ENCODE measurements at regions not wholly inside any gene's neighbourhood (a gene's known extent, or its start where the extent isn't known, plus 50 kb on each side); places are given as distances from the start of the nearest gene placed in this dataset.
"Not testable (repeated sequence)": the region's sequence is repeated elsewhere in the genome, so short reads cannot be mapped to it uniquely, and the experiment has no call there.

- no peak for DNase-seq
These were observed 239.3 kb downstream of the NRIP1 start for GRCh38 chr21:14825514-14825974.

GRCh38 chr21:14824126-14824525 is 240.7 kb downstream of the NRIP1 start:
- DNase-seq = no peak

GRCh38 chr21:14817311-14817710 is 247.5 kb downstream of the NRIP1 start:
- DNase-seq = no peak

- no peak for DNase-seq
These were observed 249.8 kb downstream of the NRIP1 start for GRCh38 chr21:14814991-14815390.

GRCh38 chr21:14814282-14814681 is 250.5 kb downstream of the NRIP1 start:
- DNase-seq = no peak

- DNase-seq = not testable (repeated sequence)
These were observed 258.1 kb upstream of the SAMSN1 start for GRCh38 chr21:14804170-14804569.

- DNase-seq = no peak
These were observed 251.4 kb upstream of the SAMSN1 start for GRCh38 chr21:14797543-14797942.

GRCh38 chr21:14787312-14787711 is 241.2 kb upstream of the SAMSN1 start:
- DNase-seq = no peak

GRCh38 chr21:14785679-14786078 is 239.6 kb upstream of the SAMSN1 start:
- no peak for DNase-seq

- no peak for DNase-seq
These were observed 227.7 kb upstream of the SAMSN1 start for GRCh38 chr21:14773777-14774345.

GRCh38 chr21:14771593-14771992 is 225.5 kb upstream of the SAMSN1 start:
- no peak for DNase-seq

GRCh38 chr21:14768042-14768441 is 221.9 kb upstream of the SAMSN1 start:
- no peak for DNase-seq

GRCh38 chr21:14767192-14767852 is 221.2 kb upstream of the SAMSN1 start:
- no peak for DNase-seq

- DNase-seq = no peak
These were observed 220.1 kb upstream of the SAMSN1 start for GRCh38 chr21:14766241-14766640.

- no peak for DNase-seq
These were observed 217.6 kb upstream of the SAMSN1 start for GRCh38 chr21:14763695-14764064.

GRCh38 chr21:14762734-14763694 is 216.9 kb upstream of the SAMSN1 start:
- no peak for DNase-seq

GRCh38 chr21:14762327-14762726 is 216.2 kb upstream of the SAMSN1 start:
- no peak for DNase-seq

- DNase-seq = no peak
These were observed 213.2 kb upstream of the SAMSN1 start for GRCh38 chr21:14759285-14759684.

- DNase-seq = no peak
These were observed 212.7 kb upstream of the SAMSN1 start for GRCh38 chr21:14758849-14759248.

GRCh38 chr21:14757533-14758327 is 211.6 kb upstream of the SAMSN1 start:
- no peak for DNase-seq

GRCh38 chr21:14755086-14755485 is 209.0 kb upstream of the SAMSN1 start:
- DNase-seq = no peak

- no peak for DNase-seq
These were observed 208.6 kb upstream of the SAMSN1 start for GRCh38 chr21:14754682-14755081.

GRCh38 chr21:14754259-14754604 is 208.1 kb upstream of the SAMSN1 start:
- DNase-seq = no peak
